Natural killer cell (primary cell): ENCODE measurements at regions not wholly inside any gene's neighbourhood (a gene's known extent, or its start where the extent isn't known, plus 50 kb on each side); places are given as distances from the start of the nearest gene placed in this dataset.

Source experiments
- ATAC-seq, 3 donors: fragments of 150-1000 bp in 2 of 3; fragments of 200-7000 bp in 1 of 3; cut with Tn5 transposase; 1 replicate in 1 of 3; 2 replicates in 2 of 3; pipeline ENCODE4 v1.10.0; 2021; ENCODE audit warnings: mild to moderate bottlenecking in 2 of 3, moderate library complexity in 2 of 3
- DNase-seq, 2 donors: peaks; one replicate each; pipeline versions ENCODE4 v3.0.0 to v3.0.0-alpha.2; 2013 to 2021; ENCODE audit warnings: mixed read lengths in 1 of 2
- H3K27ac ChIP-seq: one replicate; pipeline ENCODE4 v1.5.1; 2013; ENCODE audit warnings: mild to moderate bottlenecking, low read length
- H3K27me3 ChIP-seq: one replicate; pipeline ENCODE4 v1.6.1; 2013; ENCODE audit warnings: low read length; ENCODE audit not compliant: control insufficient read depth, insufficient read depth
- H3K36me3 ChIP-seq: one replicate; pipeline ENCODE4 v1.6.1; 2013; ENCODE audit warnings: low read length; ENCODE audit not compliant: control insufficient read depth, insufficient read depth
- H3K4me1 ChIP-seq: one replicate; pipeline ENCODE4 v1.6.1; 2013; ENCODE audit warnings: low read length; ENCODE audit not compliant: control insufficient read depth, insufficient read depth
- H3K4me3 ChIP-seq: one replicate; pipeline ENCODE4 v1.5.1; 2013; ENCODE audit warnings: low read length
- H3K9me3 ChIP-seq: one replicate; pipeline ENCODE4 v1.6.1; 2013; ENCODE audit warnings: low read length; ENCODE audit not compliant: control insufficient read depth, insufficient read depth
- H3K27ac Mint-ChIP-seq, 2 donors: one replicate each; pipeline ENCODE4 v1.8.0; 2022; ENCODE audit warnings: mild to moderate bottlenecking in 2 of 2, mixed read lengths in 2 of 2, moderate library complexity in 1 of 2
- H3K27me3 Mint-ChIP-seq, 2 donors: one replicate each; pipeline ENCODE4 v1.8.0; 2022; ENCODE audit warnings: low read depth in 2 of 2, mixed read lengths in 2 of 2
- H3K36me3 Mint-ChIP-seq: one replicate; pipeline ENCODE4 v1.8.0; 2022; ENCODE audit warnings: mixed read lengths
- H3K4me1 Mint-ChIP-seq, 2 donors: one replicate each; pipeline ENCODE4 v1.8.0; 2022; ENCODE audit warnings: mixed read lengths in 2 of 2
- H3K4me3 Mint-ChIP-seq: one replicate; pipeline ENCODE4 v1.8.0; 2022; ENCODE audit warnings: mild to moderate bottlenecking, moderate library complexity, mixed read lengths
- H3K9me3 Mint-ChIP-seq, 2 donors: one replicate each; pipeline ENCODE4 v1.8.0; 2022; ENCODE audit warnings: mixed read lengths in 2 of 2
- WGBS: methylation state at CpG from one replicate; pipeline ENCODE4 v1.1.7; 2013; ENCODE audit warnings: missing lambda C conversion rate; ENCODE audit not compliant: insufficient coverage; 5-methylcytosine and 5-hydroxymethylcytosine counted together
- intact Hi-C: fragments of 100-400 bp; cut with micrococcal nuclease; formaldehyde crosslinking; loops from one replicate; pipeline ENCODE4 v1.14.2; 2022
- TF ChIP-seq, protein P1 (sequence below): fragments of 200-600 bp; IDR thresholded peaks from one replicate; pipeline ENCODE4 v1.8.0; 2022; ENCODE audit warnings: antibody characterized with exemption

- TF ChIP-seq, protein P1, sequence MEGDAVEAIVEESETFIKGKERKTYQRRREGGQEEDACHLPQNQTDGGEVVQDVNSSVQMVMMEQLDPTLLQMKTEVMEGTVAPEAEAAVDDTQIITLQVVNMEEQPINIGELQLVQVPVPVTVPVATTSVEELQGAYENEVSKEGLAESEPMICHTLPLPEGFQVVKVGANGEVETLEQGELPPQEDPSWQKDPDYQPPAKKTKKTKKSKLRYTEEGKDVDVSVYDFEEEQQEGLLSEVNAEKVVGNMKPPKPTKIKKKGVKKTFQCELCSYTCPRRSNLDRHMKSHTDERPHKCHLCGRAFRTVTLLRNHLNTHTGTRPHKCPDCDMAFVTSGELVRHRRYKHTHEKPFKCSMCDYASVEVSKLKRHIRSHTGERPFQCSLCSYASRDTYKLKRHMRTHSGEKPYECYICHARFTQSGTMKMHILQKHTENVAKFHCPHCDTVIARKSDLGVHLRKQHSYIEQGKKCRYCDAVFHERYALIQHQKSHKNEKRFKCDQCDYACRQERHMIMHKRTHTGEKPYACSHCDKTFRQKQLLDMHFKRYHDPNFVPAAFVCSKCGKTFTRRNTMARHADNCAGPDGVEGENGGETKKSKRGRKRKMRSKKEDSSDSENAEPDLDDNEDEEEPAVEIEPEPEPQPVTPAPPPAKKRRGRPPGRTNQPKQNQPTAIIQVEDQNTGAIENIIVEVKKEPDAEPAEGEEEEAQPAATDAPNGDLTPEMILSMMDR: no peak
- intact Hi-C loops: no loop called here
- Mint-ChIP-seq H3K9me3 (no peaks in the 10 kb centered on the region), H3K27me3 (no peaks in the 10 kb centered on the region), H3K36me3 (no peaks in the 10 kb centered on the region), H3K27ac (no peak overlapping the region), H3K4me1 (peaks cover 13 to 21% of the 10 kb centered on the region in 2 donors), H3K4me3 (no peak overlapping the region)
- Histone ChIP-seq H3K4me3 (no peak overlapping the region), H3K27ac (no peak overlapping the region), H3K27me3 (no peaks in the 10 kb centered on the region), H3K4me1 (no peaks in the 10 kb centered on the region), H3K36me3 (no peaks in the 10 kb centered on the region), H3K9me3 (no peaks in the 10 kb centered on the region)
- 75% methylated on average over 9 of the region's 12 CpGs for WGBS
- DNase-seq: no peak
- ATAC-seq: no peak
Measured at GRCh38 chr4:71235311-71236201, 103.3 kb upstream of the SLC4A4 start.

DNA sequence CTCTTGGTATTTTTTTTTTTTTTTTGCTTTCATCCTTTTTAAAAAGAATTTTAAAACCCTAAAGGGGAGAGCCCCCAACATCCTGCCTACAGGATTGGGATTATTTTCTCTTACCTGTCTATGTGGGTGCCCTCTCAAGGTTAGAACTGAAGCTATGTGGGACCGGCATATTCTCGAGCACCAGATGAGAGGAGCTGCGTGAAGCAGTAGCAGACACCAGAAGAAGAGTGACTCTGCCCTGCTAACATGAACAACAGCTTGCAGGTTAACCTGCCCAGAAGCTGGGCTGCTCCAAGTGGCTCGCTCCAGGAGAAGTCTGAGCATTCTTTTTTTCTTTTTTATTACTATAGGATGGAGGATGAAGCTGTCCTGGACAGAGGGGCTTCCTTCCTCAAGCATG lies 102.6 kb upstream of the SLC4A4 start:
- H3K36me3 Mint-ChIP-seq: no peaks in the 10 kb centered on the region
- H3K27ac Mint-ChIP-seq: no peak overlapping the region
- no peaks in the 10 kb centered on the region for H3K36me3 ChIP-seq
- no peak overlapping the region for H3K4me3 Mint-ChIP-seq
- 92% methylated on average over 4 of the region's 4 CpGs for WGBS
- DNase-seq (no peak), ATAC-seq (no peak)
- no peak overlapping the region for H3K4me3 ChIP-seq
- H3K4me1 Mint-ChIP-seq: peaks cover 13 to 21% of the 10 kb centered on the region in 2 donors
- TF ChIP-seq, protein P1: no peak
- no peaks in the 10 kb centered on the region for H3K27me3 Mint-ChIP-seq
- H3K9me3 Mint-ChIP-seq: no peaks in the 10 kb centered on the region
- intact Hi-C loops: no loop called here
- H3K27me3 ChIP-seq: no peaks in the 10 kb centered on the region
- H3K27ac ChIP-seq: no peak overlapping the region
- H3K4me1 ChIP-seq: no peaks in the 10 kb centered on the region
- no peaks in the 10 kb centered on the region for H3K9me3 ChIP-seq

DNA sequence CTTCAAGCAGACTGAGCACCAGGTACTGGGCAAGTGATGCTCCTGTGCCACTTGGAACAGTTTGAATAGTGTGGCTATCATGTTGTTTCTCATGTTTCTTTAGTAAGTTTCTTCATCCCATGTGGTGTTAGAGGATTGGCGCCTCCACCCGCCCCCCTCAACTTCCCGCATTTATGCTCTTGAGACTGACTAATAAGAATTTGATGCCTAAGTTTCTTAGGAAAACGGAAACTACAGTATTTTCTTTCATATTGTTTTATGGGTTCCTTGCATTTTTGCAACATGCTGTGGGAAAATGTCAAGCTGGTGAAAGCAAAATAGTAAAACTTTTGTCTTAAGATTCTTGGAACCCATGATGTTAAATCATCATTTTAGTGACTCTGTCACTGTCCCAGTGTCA lies 101.2 kb upstream of the SLC4A4 start:
- Mint-ChIP-seq H3K4me1 (peaks cover 13 to 21% of the 10 kb centered on the region in 2 donors), H3K9me3 (no peaks in the 10 kb centered on the region), H3K27me3 (no peaks in the 10 kb centered on the region), H3K27ac (no peak overlapping the region), H3K4me3 (no peak overlapping the region), H3K36me3 (no peaks in the 10 kb centered on the region)
- H3K36me3 ChIP-seq: no peaks in the 10 kb centered on the region
- H3K27me3 ChIP-seq: no peaks in the 10 kb centered on the region
- intact Hi-C loops: no loop called here
- H3K27ac ChIP-seq: no peak overlapping the region
- DNase-seq (no peak), ATAC-seq (no peak)
- TF ChIP-seq, protein P1: no peak
- H3K4me3 ChIP-seq: no peak overlapping the region
- 91% methylated on average over 4 of the region's 4 CpGs for WGBS
- H3K9me3 ChIP-seq: no peaks in the 10 kb centered on the region
- no peaks in the 10 kb centered on the region for H3K4me1 ChIP-seq

DNA sequence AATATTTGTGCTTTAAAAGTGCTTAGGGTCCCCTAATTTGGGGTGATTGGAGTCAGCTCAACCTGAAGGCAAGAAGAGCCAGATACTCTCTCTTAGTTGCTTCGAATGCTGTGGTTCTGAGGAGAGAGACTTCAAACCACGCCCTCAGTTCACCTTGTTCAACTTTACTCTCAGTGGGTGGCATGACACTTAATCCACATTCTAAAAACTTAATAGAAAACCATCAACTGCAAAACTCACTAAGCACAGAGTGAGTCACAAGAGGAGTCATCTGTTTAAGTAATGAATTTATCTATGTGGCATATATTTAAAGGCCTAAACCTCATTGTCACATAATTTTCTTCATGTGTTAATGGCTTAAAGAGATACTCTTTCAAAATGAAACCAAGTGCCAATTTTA lies 99.5 kb upstream of the SLC4A4 start:
- no peak for ATAC-seq
- no peak overlapping the region for H3K27ac Mint-ChIP-seq
- no peaks in the 10 kb centered on the region for H3K36me3 Mint-ChIP-seq
- Histone ChIP-seq H3K27ac (no peak overlapping the region), H3K36me3 (no peaks in the 10 kb centered on the region), H3K4me3 (no peak overlapping the region), H3K4me1 (no peaks in the 10 kb centered on the region), H3K27me3 (no peaks in the 10 kb centered on the region), H3K9me3 (no peaks in the 10 kb centered on the region)
- WGBS: 67% methylated on average over 1 of the region's 2 CpGs
- no peaks in the 10 kb centered on the region for H3K9me3 Mint-ChIP-seq
- no peaks in the 10 kb centered on the region for H3K27me3 Mint-ChIP-seq
- no peak overlapping the region for H3K4me3 Mint-ChIP-seq
- peaks cover 7 to 13% of the 10 kb centered on the region in 2 donors for H3K4me1 Mint-ChIP-seq
- no peak for DNase-seq
- TF ChIP-seq, protein P1: no peak
- intact Hi-C loops: no loop called here
